Gastrocnemius medialis (tissue), 4 donors: ENCODE measurements at regions not wholly inside any gene's neighbourhood (a gene's known extent, or its start where the extent isn't known, plus 50 kb on each side); places are given as distances from the start of the nearest gene placed in this dataset.

Source experiments
- POLR2A ChIP-seq, 2 donors: fragments of 450-650 bp; IDR thresholded peaks; one replicate each; pipeline ENCODE4 v1.6.1; 2017; ENCODE audit warnings: antibody characterized with exemption in 2 of 2, mild to moderate bottlenecking in 2 of 2, moderate library complexity in 2 of 2
- TF ChIP-seq, protein P1 (sequence below), 5 experiments: fragments of 450-650 bp in 3 of 5; fragments of 200-600 bp in 2 of 5; sonication (generic) in 2 of 5; IDR thresholded peaks in 4 of 5; conservative IDR thresholded peaks in 1 of 5; 1 replicate in 4 of 5; 2 replicates in 1 of 5; pipeline ENCODE4 v1.5.1; 2016 to 2019; ENCODE audit warnings: antibody characterized with exemption in 5 of 5, mild to moderate bottlenecking in 3 of 5, moderate library complexity in 3 of 5

DNA sequence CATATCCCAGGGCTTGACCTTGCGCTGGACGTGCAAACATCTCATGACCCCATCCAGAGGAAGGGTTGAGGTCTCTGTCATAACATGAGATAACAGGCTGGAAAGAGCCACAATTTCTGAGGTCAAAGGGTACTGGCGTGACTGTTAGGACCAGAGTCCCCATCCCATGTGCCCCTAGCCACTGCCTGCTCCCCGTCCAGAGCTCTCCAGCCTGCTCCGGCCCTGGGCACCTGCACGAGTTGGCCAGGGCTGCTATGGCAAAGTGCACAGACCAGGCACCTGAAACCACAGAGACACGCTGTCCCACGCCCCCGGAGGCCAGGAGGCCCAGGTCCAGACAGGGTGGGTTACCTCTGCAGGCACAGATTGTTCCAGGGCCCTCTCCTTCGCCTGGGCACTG, 58.9 kb downstream of the SHANK2 start:
- no peak for TF ChIP-seq POLR2A (IDR thresholded peaks at IDR 0.05)
- TF ChIP-seq, protein P1, sequence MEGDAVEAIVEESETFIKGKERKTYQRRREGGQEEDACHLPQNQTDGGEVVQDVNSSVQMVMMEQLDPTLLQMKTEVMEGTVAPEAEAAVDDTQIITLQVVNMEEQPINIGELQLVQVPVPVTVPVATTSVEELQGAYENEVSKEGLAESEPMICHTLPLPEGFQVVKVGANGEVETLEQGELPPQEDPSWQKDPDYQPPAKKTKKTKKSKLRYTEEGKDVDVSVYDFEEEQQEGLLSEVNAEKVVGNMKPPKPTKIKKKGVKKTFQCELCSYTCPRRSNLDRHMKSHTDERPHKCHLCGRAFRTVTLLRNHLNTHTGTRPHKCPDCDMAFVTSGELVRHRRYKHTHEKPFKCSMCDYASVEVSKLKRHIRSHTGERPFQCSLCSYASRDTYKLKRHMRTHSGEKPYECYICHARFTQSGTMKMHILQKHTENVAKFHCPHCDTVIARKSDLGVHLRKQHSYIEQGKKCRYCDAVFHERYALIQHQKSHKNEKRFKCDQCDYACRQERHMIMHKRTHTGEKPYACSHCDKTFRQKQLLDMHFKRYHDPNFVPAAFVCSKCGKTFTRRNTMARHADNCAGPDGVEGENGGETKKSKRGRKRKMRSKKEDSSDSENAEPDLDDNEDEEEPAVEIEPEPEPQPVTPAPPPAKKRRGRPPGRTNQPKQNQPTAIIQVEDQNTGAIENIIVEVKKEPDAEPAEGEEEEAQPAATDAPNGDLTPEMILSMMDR (IDR thresholded peaks at IDR 0.05 in 4 of 5, conservative IDR thresholded peaks at IDR 0.05 in 1 of 5): no peak
